HG02571 (cell line): ENCODE measurements at regions not wholly inside any gene's neighbourhood (a gene's known extent, or its start where the extent isn't known, plus 50 kb on each side); places are given as distances from the start of the nearest gene placed in this dataset.

ENCODE experiments used
- ATAC-seq: cut with Tn5 transposase; IDR thresholded peaks from one replicate; pipeline ENCODE4 v1.9.1; 2021; ENCODE audit warnings: mild to moderate bottlenecking, moderate library complexity; ENCODE audit not compliant: unreplicated experiment

GRCh38 chr4:60250657-60251056 is 949.5 kb upstream of the ADGRL3 start:
- ATAC-seq: no peak

- no peak for ATAC-seq
These were observed 940.3 kb upstream of the ADGRL3 start for GRCh38 chr4:60259781-60260180.

GRCh38 chr4:60266505-60266904 is 933.6 kb upstream of the ADGRL3 start:
- no peak for ATAC-seq

GRCh38 chr4:60296386-60296785 is 903.7 kb upstream of the ADGRL3 start:
- no peak for ATAC-seq

GRCh38 chr4:60313611-60314178 is 886.4 kb upstream of the ADGRL3 start:
- ATAC-seq: no peak

- ATAC-seq: no peak
These were observed 885.7 kb upstream of the ADGRL3 start for GRCh38 chr4:60314416-60314815.

GRCh38 chr4:60315586-60315985 is 884.5 kb upstream of the ADGRL3 start:
- ATAC-seq: no peak

- no peak for ATAC-seq
These were observed 873.4 kb upstream of the ADGRL3 start for GRCh38 chr4:60326735-60327134.

- ATAC-seq: no peak
These were observed 872.5 kb upstream of the ADGRL3 start for GRCh38 chr4:60327651-60328050.

GRCh38 chr4:60344908-60345307 is 855.2 kb upstream of the ADGRL3 start:
- no peak for ATAC-seq

GRCh38 chr4:60345392-60345791 is 854.7 kb upstream of the ADGRL3 start:
- ATAC-seq: no peak

- no peak for ATAC-seq
These were observed 840.3 kb upstream of the ADGRL3 start for GRCh38 chr4:60359746-60360367.

- no peak for ATAC-seq
These were observed 835.0 kb upstream of the ADGRL3 start for GRCh38 chr4:60365176-60365575.

- ATAC-seq: no peak
These were observed 833.5 kb upstream of the ADGRL3 start for GRCh38 chr4:60366661-60367060.

- no peak for ATAC-seq
These were observed 831.1 kb upstream of the ADGRL3 start for GRCh38 chr4:60368986-60369385.

GRCh38 chr4:60378010-60378409 is 822.1 kb upstream of the ADGRL3 start:
- ATAC-seq: no peak

GRCh38 chr4:60384516-60384915 is 815.6 kb upstream of the ADGRL3 start:
- no peak for ATAC-seq

- ATAC-seq: no peak
These were observed 810.5 kb upstream of the ADGRL3 start for GRCh38 chr4:60389633-60390032.

- no peak for ATAC-seq
These were observed 803.6 kb upstream of the ADGRL3 start for GRCh38 chr4:60396341-60397049.

GRCh38 chr4:60400593-60400992 is 799.5 kb upstream of the ADGRL3 start:
- ATAC-seq: no peak

- ATAC-seq: no peak
These were observed 796.1 kb upstream of the ADGRL3 start for GRCh38 chr4:60404027-60404426.

GRCh38 chr4:60422439-60422838 is 777.7 kb upstream of the ADGRL3 start:
- no peak for ATAC-seq
